Suppressor macrophage treated with lipopolysaccharide for 4 hours (primary cell): ENCODE measurements at regions not wholly inside any gene's neighbourhood (a gene's known extent, or its start where the extent isn't known, plus 50 kb on each side); places are given as distances from the start of the nearest gene placed in this dataset.

ENCODE experiments used
- DNase-seq: peaks from one replicate; pipeline ENCODE4 v3.0.0-alpha.2; 2020

- no peak for DNase-seq
Measured at GRCh38 chr9:106557996-106558667, 304.8 kb upstream of the ZNF462 start.

DNA sequence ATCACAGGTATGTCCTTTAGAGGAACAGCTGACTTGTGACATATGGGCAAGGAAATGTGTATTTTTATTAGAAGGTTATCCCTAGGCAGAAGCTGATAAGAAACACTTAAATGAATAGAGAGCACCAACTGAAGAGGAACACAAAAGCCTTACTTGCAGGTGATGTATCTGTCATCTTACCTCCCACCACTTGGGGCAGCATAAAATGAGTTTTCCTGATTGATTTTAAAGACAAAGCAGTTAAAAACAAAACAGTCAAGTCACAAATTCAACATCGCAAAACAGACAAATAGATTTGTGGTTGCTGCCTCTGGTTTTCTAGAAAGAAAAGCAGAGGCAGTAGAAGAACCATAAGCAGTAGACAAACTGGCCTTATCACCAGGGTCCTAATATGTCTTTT is 302.4 kb upstream of the ZNF462 start:
- DNase-seq = no peak

- no peak for DNase-seq
Measured at GRCh38 chr9:106575823-106576222, 287.1 kb upstream of the ZNF462 start.

DNA sequence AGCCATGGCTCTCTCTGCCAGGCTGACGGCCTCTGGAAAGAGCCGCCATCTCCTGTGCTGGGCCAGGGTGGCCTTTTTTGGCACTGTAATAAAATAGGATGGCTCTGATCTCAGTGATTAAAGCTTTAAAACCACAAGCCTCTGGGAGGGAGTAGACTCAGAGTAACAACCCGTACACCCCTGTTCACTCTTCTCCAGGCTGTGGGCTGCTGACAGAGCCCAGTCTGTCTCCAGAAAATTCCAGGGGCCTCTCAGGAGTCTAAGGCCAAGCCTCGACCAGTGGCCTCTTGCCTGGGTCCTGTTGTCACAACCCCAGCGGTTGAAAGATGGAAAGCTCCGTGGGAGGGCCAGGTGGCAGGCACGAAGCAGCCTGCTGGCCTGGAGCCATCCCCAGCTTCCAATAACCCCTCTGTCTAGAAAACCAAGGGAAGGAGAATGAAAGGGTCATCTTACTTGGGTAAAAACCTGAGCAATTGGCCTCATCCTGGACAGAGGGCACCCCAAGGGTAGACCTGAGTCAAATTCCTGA is 286.7 kb upstream of the ZNF462 start:
- DNase-seq = no peak

DNA sequence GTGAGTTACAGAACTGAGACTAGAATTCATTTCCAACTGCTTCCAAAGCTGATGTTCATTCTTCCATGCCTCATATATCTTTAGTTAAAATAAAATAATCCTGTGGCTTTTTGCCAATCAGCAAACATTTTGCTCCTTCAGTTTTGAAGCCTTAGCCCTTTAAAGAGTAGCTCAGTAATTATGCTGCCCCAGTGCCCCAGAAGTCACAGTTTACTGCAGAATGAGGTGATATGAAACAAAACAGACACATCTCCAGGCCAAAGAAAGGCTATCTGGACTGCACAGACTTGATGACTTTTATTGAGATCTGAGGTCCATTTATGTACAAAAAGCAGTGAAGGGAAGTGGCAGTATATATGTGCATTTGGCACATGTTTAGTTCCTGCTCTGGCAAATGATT is 285.8 kb upstream of the ZNF462 start:
- no peak for DNase-seq

DNA sequence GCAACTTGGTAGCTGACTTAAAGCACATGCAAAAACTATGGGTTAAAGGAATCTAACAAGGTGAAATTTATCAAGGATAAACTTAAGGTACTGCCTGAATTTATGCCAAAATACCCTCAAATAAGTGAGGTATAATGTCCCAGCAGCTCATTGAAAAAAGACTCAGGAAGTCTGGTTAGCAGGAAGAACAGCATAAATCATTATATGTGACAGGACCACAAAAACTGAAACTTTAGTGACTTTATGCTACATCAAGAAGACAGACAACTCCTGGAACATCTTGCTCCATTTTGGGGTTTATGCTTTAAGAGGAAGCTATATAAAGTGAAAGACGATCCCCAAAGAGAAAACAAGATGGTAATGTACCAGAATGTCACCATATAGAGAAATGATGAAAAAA is 282.4 kb upstream of the ZNF462 start:
- DNase-seq = no peak

- DNase-seq = no peak
Measured at GRCh38 chr9:106581973-106582372, 281.0 kb upstream of the ZNF462 start.

DNA sequence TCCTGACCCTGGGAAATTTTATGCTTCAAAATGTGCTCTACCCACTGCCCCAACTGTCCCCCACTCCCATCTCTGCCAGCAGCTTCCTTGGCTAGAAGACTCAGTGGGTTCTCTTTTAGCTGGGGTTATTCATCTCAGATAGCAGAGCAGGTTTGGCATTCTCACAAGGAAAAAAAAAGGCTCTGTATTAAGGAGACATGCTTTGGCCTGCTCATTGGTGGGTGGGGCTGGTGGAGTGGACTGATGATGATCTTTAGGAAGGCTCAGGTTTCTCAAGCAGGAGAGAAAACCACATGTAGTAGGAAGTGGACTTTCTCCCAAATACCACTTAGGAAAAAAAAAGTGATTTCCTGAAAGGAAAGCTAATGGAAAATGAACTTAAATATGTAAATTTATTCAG is 279.2 kb upstream of the ZNF462 start:
- no peak for DNase-seq

DNA sequence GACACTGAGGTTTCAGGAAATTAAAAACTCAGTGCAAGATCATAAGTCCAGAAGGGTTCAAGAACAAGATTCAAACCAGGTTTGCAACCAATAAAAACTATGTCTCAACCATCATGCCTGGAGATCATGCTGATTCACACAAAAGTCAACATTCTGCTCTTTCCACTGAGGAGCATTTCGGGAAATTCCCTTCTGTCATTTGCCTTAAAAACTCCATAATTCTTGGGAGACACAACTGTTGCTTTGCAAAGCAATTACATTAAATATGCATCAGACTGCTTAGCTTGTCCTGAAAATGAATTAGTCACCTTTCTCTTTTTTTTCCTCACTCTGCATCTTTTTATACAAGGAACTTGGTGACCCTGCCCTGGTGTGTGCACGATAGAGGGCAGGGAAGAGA is 275.9 kb upstream of the ZNF462 start:
- no peak for DNase-seq

DNA sequence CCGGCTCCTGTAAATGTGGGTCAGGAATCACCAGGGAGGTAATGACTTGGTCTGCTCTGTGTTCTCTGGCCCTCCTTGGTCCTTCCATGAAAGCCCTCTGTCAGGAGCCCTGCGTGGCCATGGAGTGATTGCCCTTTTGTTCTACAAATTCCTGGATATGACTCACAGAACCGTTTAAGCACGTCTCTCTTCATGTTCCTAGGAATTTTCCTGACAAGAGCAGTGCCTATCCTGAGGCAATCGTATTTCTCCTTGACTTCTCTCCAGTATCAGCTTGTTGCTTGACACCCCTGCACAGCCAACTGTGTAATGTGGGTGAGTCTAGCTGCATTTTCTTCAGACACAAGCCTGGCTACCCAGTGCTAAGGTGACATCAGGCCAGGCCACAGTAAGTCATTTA is 274.3 kb upstream of the ZNF462 start:
- DNase-seq = no peak

- DNase-seq = no peak
Measured at GRCh38 chr9:106590759-106591505, 272.0 kb upstream of the ZNF462 start.

DNA sequence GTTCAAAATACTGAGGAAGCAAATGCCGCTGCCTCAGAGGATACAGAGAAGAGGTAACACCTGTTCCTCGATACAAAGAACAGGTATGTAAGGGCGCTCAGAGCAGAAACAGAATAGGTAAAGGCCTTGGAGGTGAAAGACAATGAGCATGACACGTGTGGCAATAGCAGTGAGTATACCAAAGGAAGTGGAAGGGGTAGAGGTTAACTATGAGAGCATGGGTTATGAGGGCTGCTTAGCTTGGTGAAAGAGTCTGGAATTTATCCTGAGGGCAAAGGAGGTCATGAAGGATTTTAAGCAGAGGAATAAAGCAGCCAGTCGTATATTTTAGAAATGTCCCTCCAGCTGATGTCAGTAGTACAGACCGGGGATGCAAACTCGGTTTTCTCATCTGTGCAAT is 269.8 kb upstream of the ZNF462 start:
- no peak for DNase-seq

DNA sequence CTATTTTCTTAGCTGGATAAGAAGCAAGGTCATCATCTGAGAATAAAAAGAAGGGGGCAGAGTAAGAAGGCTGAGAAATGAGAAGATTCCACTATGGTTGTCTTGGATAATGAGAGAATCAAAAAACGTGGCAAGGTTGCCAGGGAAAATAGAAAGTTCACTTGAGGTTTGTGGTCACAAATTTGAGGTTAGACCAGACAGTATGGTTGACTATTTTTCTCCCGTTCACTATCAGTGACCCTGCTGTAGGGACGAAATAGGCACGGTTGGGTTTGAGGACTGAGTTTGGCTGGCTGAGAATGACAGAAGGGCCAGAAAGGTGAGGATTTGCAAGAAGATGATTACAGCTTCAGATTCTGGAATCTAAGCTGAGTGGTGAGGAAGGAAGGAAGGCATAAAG is 266.0 kb upstream of the ZNF462 start:
- no peak for DNase-seq

- no peak for DNase-seq
Measured at GRCh38 chr9:106600955-106601560, 261.9 kb upstream of the ZNF462 start.

DNA sequence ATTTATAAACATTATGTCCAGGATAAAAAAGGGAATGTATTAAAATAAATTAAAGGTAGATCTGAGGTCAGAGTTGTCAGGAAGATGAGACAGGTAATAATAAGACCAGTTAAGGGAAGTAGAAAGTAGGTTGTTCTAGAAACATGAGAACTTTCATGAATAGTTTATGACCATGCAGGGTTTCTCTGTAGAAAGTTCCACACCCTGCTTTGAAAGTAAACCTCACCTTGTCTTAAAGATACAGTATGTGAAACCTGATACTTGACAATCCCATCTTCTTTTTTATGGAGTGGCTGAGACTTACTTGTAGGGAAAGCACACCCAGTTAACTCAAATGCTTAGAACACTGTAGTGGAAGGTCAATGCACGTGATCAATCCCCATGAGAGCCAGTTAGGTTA is 260.6 kb upstream of the ZNF462 start:
- DNase-seq = no peak

GRCh38 chr9:106613250-106613737 is 249.7 kb upstream of the ZNF462 start:
- no peak for DNase-seq

- no peak for DNase-seq
Measured at GRCh38 chr9:106615118-106615889, 247.7 kb upstream of the ZNF462 start.

DNA sequence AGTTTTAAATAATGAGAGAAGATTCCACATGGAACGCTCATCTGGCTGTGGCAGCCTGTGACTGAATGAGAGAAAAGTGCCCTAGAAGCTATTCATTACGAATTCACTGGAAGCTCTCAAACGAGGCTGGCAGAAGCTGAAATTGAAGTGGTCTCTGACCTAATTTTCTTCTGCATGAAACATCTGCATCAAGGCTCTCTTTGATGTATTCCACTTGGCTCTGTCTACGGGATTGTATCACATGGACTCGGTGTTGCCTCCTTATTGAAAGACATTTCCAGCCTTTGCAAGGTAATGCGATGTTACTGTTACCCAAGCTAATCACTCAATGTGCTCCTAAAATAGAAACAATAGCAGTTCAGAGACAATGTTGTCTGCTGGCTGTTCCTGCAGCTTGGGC is 246.9 kb upstream of the ZNF462 start:
- no peak for DNase-seq

- DNase-seq = no peak
Measured at GRCh38 chr9:106616851-106617345, 246.1 kb upstream of the ZNF462 start.

DNA sequence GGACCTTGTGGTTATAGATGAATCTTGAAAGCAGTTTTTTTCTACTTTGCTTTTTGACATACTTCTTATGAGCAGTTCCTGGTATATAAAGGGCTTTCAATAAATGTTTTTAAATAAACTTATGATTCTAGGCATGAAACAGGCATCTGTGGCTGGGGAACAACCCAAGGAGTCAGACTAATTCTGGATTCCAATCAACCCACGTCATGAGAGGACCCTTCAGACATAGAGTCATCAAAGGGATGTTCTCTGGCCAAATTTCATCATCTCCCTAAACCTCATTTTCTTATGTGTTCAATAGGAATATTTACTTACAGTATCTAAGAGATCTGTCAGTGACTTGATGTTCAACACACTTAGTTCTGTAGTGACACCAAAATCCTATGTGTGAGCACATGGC is 243.8 kb upstream of the ZNF462 start:
- no peak for DNase-seq

DNA sequence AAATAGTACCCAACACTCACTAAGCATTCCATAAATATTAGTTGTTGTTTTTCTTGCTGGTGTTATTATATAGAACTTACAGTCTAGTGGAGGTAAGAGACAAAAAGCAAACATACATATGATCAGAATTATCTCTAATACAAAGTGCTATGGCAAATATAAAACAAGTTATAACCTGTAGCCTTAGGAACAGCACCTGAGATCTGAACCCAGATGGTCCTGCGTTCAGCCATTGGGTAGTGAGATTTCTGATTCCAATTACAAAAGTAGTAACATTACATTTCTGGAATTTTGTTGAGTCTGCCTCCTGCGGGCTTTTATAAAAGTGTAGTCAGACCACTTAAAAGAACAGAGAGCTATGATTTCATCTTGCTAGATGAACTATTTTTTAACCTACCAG is 242.9 kb upstream of the ZNF462 start:
- DNase-seq = no peak

- no peak for DNase-seq
Measured at GRCh38 chr9:106620866-106621265, 242.1 kb upstream of the ZNF462 start.
